Esophagus squamous epithelium (tissue), 5 donors: ENCODE measurements at regions not wholly inside any gene's neighbourhood (a gene's known extent, or its start where the extent isn't known, plus 50 kb on each side); places are given as distances from the start of the nearest gene placed in this dataset.

ENCODE experiments used
- DNase-seq: peaks from one replicate; lab custom pipeline; 2025; lab: John Stamatoyannopoulos, UW
- H3K27ac ChIP-seq, 4 donors: fragments of 200-600 bp; sonication (generic); one replicate each; pipeline ENCODE4 v1.5.1; 2016 to 2019; ENCODE audit warnings: mild to moderate bottlenecking in 1 of 4
- H3K27me3 ChIP-seq, 4 donors: fragments of 200-600 bp; sonication (generic); 1 replicate in 3 of 4; 2 replicates in 1 of 4; pipeline versions ENCODE4 v1.5.1 to v1.6.0; 2017 to 2021; ENCODE audit warnings: antibody characterized with exemption in 1 of 4
- H3K36me3 ChIP-seq, 3 donors: fragments of 200-600 bp; sonication (generic); one replicate each; pipeline ENCODE4 v1.5.1; 2016 to 2019
- H3K4me1 ChIP-seq, 3 donors: fragments of 200-600 bp; sonication (generic); one replicate each; pipeline ENCODE4 v1.5.1; 2017 to 2019
- H3K4me3 ChIP-seq, 4 donors: fragments of 200-600 bp; sonication (generic); 1 replicate in 3 of 4; 2 replicates in 1 of 4; pipeline ENCODE4 v1.5.1; 2016 to 2019; ENCODE audit warnings: mild to moderate bottlenecking in 2 of 4, moderate library complexity in 1 of 4
- H3K9me3 ChIP-seq, 3 donors: fragments of 200-600 bp; sonication (generic); one replicate each; pipeline ENCODE4 v1.5.1; 2016 to 2019
- CTCF ChIP-seq, 6 experiments: fragments of 450-650 bp in 4 of 6; fragments of 200-600 bp in 2 of 6; sonication (generic) in 2 of 6; IDR thresholded peaks; one replicate each; pipeline ENCODE4 v1.5.1; 2016 to 2019; ENCODE audit warnings: antibody characterized with exemption in 6 of 6, mild to moderate bottlenecking in 4 of 6, moderate library complexity in 4 of 6
- POLR2A ChIP-seq, 4 donors: fragments of 450-650 bp; IDR thresholded peaks; one replicate each; pipeline ENCODE4 v1.6.1; 2017; ENCODE audit warnings: antibody characterized with exemption in 4 of 4, mild to moderate bottlenecking in 4 of 4, moderate library complexity in 3 of 4
- WGBS, 2 donors: methylation state at CpG; one replicate each; pipeline ENCODE4 v1.1.5; 2018; 5-methylcytosine and 5-hydroxymethylcytosine counted together
- intact Hi-C: fragments of 100-400 bp; cut with DNase I; formaldehyde crosslinking; loops from one replicate; pipeline ENCODE4 v1.15.0; 2022
- donor health status: DM: yes; HTN: yes; CAD: no.

DNA sequence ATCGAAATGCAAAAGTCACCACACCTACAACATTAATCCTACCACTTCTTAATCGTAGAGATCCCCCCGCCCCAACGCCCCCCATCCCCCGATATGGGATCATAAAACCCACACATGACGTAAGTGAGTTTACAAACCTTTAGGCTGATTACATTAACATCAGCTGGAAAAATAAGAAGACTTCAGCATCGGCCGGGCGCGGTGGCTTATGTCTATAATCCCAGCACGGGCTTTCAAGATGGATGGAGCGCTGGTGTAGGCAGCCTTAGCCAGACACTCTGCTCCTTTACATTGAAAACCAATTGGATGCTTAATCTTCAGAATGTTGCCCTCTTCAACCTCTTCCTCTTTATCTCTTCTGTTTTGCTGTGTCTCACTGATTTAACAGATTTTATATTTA lies 1376.0 kb downstream of the MAT2B start:
- Histone ChIP-seq H3K27me3 (no peaks in the 10 kb centered on the region), H3K4me3 (no peak overlapping the region), H3K36me3 (no peaks in the 10 kb centered on the region), H3K4me1 (no peaks in the 10 kb centered on the region), H3K27ac (no peak overlapping the region), H3K9me3 (no peaks in the 10 kb centered on the region)
- TF ChIP-seq POLR2A (IDR thresholded peaks at IDR 0.05) (no peak), CTCF (IDR thresholded peaks at IDR 0.05) (no peak)
- intact Hi-C loops, result no loop called here
- DNase-seq, result no peak
- 84 to 89% methylated on average over 9 to 12 of the region's 12 CpGs for WGBS, 2 donors

DNA sequence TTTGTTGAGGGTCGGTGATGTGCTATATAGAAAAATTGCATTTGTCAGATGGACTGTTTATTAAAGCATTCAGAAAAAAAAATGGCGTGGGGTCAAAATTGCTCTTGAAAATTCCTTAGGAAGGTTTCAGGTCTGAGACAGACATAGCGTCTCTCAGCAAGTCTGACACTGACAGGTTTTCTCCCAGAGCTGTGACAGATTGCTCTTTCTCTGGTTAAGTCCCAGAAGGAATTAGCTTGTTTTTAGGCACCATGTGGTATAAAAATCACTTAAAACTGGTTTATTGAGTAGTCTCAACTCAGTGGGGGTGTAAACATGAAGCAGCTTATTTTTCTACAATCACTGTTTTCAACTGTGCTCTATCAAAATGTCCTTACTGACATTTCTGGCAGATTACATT lies 1379.8 kb downstream of the MAT2B start:
- no peaks in the 10 kb centered on the region for H3K36me3 ChIP-seq
- intact Hi-C loops, result no loop called here
- DNase-seq, result no peak
- no peaks in the 10 kb centered on the region for H3K4me1 ChIP-seq
- no peaks in the 10 kb centered on the region for H3K9me3 ChIP-seq
- 61 to 84% methylated on average over 3 of the region's 3 CpGs for WGBS, 2 donors
- no peak overlapping the region for H3K4me3 ChIP-seq
- no peaks in the 10 kb centered on the region for H3K27me3 ChIP-seq
- H3K27ac ChIP-seq, result no peak overlapping the region
- TF ChIP-seq CTCF (IDR thresholded peaks at IDR 0.05), result no peak
- TF ChIP-seq POLR2A (IDR thresholded peaks at IDR 0.05), result no peak

- Histone ChIP-seq H3K4me1 (no peaks in the 10 kb centered on the region), H3K36me3 (no peaks in the 10 kb centered on the region), H3K9me3 (peaks cover 0 to 7% (median 0%) of the 10 kb centered on the region in 3 donors), H3K4me3 (no peak overlapping the region), H3K27me3 (no peaks in the 10 kb centered on the region), H3K27ac (no peak overlapping the region)
- intact Hi-C loops, result no loop called here
- 71 to 83% methylated on average over 5 of the region's 5 CpGs for WGBS, 2 donors
- DNase-seq, result no peak
- TF ChIP-seq POLR2A (IDR thresholded peaks at IDR 0.05) (no peak), CTCF (IDR thresholded peaks at IDR 0.05) (no peak)
Measured at GRCh38 chr5:164893071-164893470, 1387.7 kb downstream of the MAT2B start.

GRCh38 chr5:164898705-164899104 lies 1393.3 kb downstream of the MAT2B start:
- no peak overlapping the region for H3K4me3 ChIP-seq
- no peaks in the 10 kb centered on the region for H3K9me3 ChIP-seq
- TF ChIP-seq POLR2A (IDR thresholded peaks at IDR 0.05) (no peak), CTCF (IDR thresholded peaks at IDR 0.05) (no peak)
- H3K27ac ChIP-seq, result no peak overlapping the region
- no peaks in the 10 kb centered on the region for H3K4me1 ChIP-seq
- H3K36me3 ChIP-seq, result no peaks in the 10 kb centered on the region
- intact Hi-C loops, result no loop called here
- no peak for DNase-seq
- no peaks in the 10 kb centered on the region for H3K27me3 ChIP-seq

DNA sequence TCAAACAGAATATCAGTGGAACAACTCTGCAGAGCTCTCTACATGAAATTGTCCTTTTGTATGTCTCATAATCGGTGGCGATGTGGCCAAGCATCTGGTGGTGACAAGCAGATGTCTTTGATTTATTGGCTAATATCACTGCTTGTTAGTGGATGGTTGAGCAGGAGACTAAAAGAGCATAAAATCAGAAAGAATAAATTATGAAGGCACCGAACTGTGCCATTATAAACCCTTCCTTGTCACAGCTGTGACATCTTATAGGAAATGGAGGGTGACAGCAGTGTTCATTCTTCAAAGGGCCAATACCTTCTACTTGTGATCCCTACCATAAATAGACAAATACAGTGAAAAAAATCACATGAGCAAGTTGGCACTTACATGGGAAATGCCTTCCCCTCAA lies 1404.3 kb downstream of the MAT2B start:
- Histone ChIP-seq H3K27ac (no peak overlapping the region), H3K9me3 (no peaks in the 10 kb centered on the region), H3K4me1 (no peaks in the 10 kb centered on the region), H3K4me3 (no peak overlapping the region), H3K36me3 (no peaks in the 10 kb centered on the region), H3K27me3 (no peaks in the 10 kb centered on the region)
- 75 to 80% methylated on average over 3 of the region's 3 CpGs for WGBS, 2 donors
- TF ChIP-seq CTCF (IDR thresholded peaks at IDR 0.05) (no peak), POLR2A (IDR thresholded peaks at IDR 0.05) (no peak)
- intact Hi-C loops, result no loop called here
- no peak for DNase-seq
